HG03565 (cell line): ENCODE measurements at regions not wholly inside any gene's neighbourhood (a gene's known extent, or its start where the extent isn't known, plus 50 kb on each side); places are given as distances from the start of the nearest gene placed in this dataset.

Source experiments
- ATAC-seq: cut with Tn5 transposase; IDR thresholded peaks from one replicate; pipeline ENCODE4 v1.9.1; 2021; ENCODE audit warnings: mild to moderate bottlenecking, moderate library complexity; ENCODE audit not compliant: unreplicated experiment

GRCh38 chr2:12105180-12105579 is 358.7 kb downstream of the LPIN1 start:
- no peak for ATAC-seq

- ATAC-seq = peak; percentile 60
Measured at GRCh38 chr2:12106440-12107080, 360.1 kb downstream of the LPIN1 start.

- ATAC-seq = no peak
Measured at GRCh38 chr2:12107321-12107720, 360.9 kb downstream of the LPIN1 start.

- ATAC-seq = no peak
Measured at GRCh38 chr2:12107939-12108338, 361.5 kb downstream of the LPIN1 start.

GRCh38 chr2:12109363-12110017 is 363.1 kb downstream of the LPIN1 start:
- ATAC-seq = no peak

GRCh38 chr2:12110074-12110473 is 363.6 kb downstream of the LPIN1 start:
- ATAC-seq = no peak

- ATAC-seq = no peak
Measured at GRCh38 chr2:12110481-12110880, 364.0 kb downstream of the LPIN1 start.

GRCh38 chr2:12113412-12113811 is 367.0 kb downstream of the LPIN1 start:
- ATAC-seq = no peak

GRCh38 chr2:12114816-12115215 is 368.4 kb downstream of the LPIN1 start:
- ATAC-seq = no peak

GRCh38 chr2:12116228-12116750 is 369.9 kb downstream of the LPIN1 start:
- ATAC-seq = peak; percentile 73

- ATAC-seq = no peak
Measured at GRCh38 chr2:12119841-12120240, 373.4 kb downstream of the LPIN1 start.

GRCh38 chr2:12120281-12121150 is 374.1 kb downstream of the LPIN1 start:
- no peak for ATAC-seq

- ATAC-seq = no peak
Measured at GRCh38 chr2:12124790-12125189, 378.4 kb downstream of the LPIN1 start.

- ATAC-seq = no peak
Measured at GRCh38 chr2:12126318-12126717, 379.9 kb downstream of the LPIN1 start.

- peak; percentile 49 for ATAC-seq
Measured at GRCh38 chr2:12127638-12128037, 381.2 kb downstream of the LPIN1 start.

GRCh38 chr2:12131975-12132374 is 385.5 kb downstream of the LPIN1 start:
- no peak for ATAC-seq

GRCh38 chr2:12141618-12142258 is 395.3 kb downstream of the LPIN1 start:
- ATAC-seq = no peak

GRCh38 chr2:12151716-12152115 is 405.3 kb downstream of the LPIN1 start:
- ATAC-seq = no peak

- ATAC-seq = no peak
Measured at GRCh38 chr2:12152888-12153287, 406.5 kb downstream of the LPIN1 start.

- no peak for ATAC-seq
Measured at GRCh38 chr2:12155303-12156051, 409.0 kb downstream of the LPIN1 start.
